ENCODE measurements at regions not wholly inside any gene's neighbourhood (a gene's known extent, or its start where the extent isn't known, plus 50 kb on each side); places are given as distances from the start of the nearest gene placed in this dataset.

- TF ChIP-seq CTCF (IDR thresholded peaks at IDR 0.05; ENCODE audit: low read length) (no peak), EZH2 (IDR thresholded peaks at IDR 0.05; ENCODE audit: borderline replicate concordance, low read length) (no peak)
These were observed 150.1 kb upstream of the IVNS1ABP start for GRCh38 chr1:185467122-185467521.
